ENCODE measurements at regions not wholly inside any gene's neighbourhood (a gene's known extent, or its start where the extent isn't known, plus 50 kb on each side); places are given as distances from the start of the nearest gene placed in this dataset.

- TF ChIP-seq POLR2AphosphoS5 (IDR thresholded peaks at IDR 0.05; ENCODE audit: low read depth, low read length) (no peak), TAF1 (IDR thresholded peaks at IDR 0.05; ENCODE audit: borderline replicate concordance, insufficient read depth, low read length) (no peak)
These were observed 134.0 kb downstream of the FAM76B start for GRCh38 chr11:95655536-95655935.
